ENCODE measurements at regions not wholly inside any gene's neighbourhood (a gene's known extent, or its start where the extent isn't known, plus 50 kb on each side); places are given as distances from the start of the nearest gene placed in this dataset.

GRCh38 chr3:70519026-70519425, 206.6 kb upstream of the MDFIC2 start:
- Histone ChIP-seq H4K20me1 (ENCODE audit: insufficient read depth) (no peaks in the 10 kb centered on the region), H3K4me1 (ENCODE audit: low read depth, poor library complexity, severe bottlenecking) (no peaks in the 10 kb centered on the region), H3K9ac (no peak overlapping the region), H3K4me3 (IDR thresholded peaks at IDR 0.05; ENCODE audit: insufficient read depth, low read depth, low read length) (no peak overlapping the region), H2AFZ (ENCODE audit: low read depth) (no peak overlapping the region), H3K4me2 (no peak overlapping the region), H3K27ac (no peak overlapping the region), H3K27me3 (ENCODE audit: insufficient read depth, low read depth) (no peaks in the 10 kb centered on the region), H3K79me2 (ENCODE audit: insufficient read depth, low read depth) (no peaks in the 10 kb centered on the region), H3K36me3 (ENCODE audit: insufficient read depth) (no peaks in the 10 kb centered on the region)
- TF ChIP-seq CTCF (conservative IDR thresholded peaks at IDR 0.05; ENCODE audit: low read depth, low read length): no peak

GRCh38 chr3:70518356-70518755, 205.9 kb upstream of the MDFIC2 start:
- no peak overlapping the region for H3K4me2 ChIP-seq
- H4K20me1 ChIP-seq (ENCODE audit: insufficient read depth): no peaks in the 10 kb centered on the region
- no peak overlapping the region for H3K9ac ChIP-seq
- H3K27me3 ChIP-seq (ENCODE audit: insufficient read depth, low read depth): no peaks in the 10 kb centered on the region
- H3K79me2 ChIP-seq (ENCODE audit: insufficient read depth, low read depth): no peaks in the 10 kb centered on the region
- TF ChIP-seq CTCF (conservative IDR thresholded peaks at IDR 0.05; ENCODE audit: low read depth, low read length): no peak
- no peak overlapping the region for H2AFZ ChIP-seq (ENCODE audit: low read depth)
- no peak overlapping the region for H3K27ac ChIP-seq
- no peaks in the 10 kb centered on the region for H3K4me1 ChIP-seq (ENCODE audit: low read depth, poor library complexity, severe bottlenecking)
- no peak overlapping the region for H3K4me3 ChIP-seq (IDR thresholded peaks at IDR 0.05; ENCODE audit: insufficient read depth, low read depth, low read length)
- H3K36me3 ChIP-seq (ENCODE audit: insufficient read depth): no peaks in the 10 kb centered on the region

- H3K27ac ChIP-seq: no peak overlapping the region
- H3K4me3 ChIP-seq (IDR thresholded peaks at IDR 0.05; ENCODE audit: insufficient read depth, low read depth, low read length): no peak overlapping the region
- H3K36me3 ChIP-seq (ENCODE audit: insufficient read depth): no peaks in the 10 kb centered on the region
- H3K79me2 ChIP-seq (ENCODE audit: insufficient read depth, low read depth): no peaks in the 10 kb centered on the region
- H3K4me2 ChIP-seq: no peak overlapping the region
- TF ChIP-seq CTCF (conservative IDR thresholded peaks at IDR 0.05; ENCODE audit: low read depth, low read length): no peak
- no peaks in the 10 kb centered on the region for H4K20me1 ChIP-seq (ENCODE audit: insufficient read depth)
- no peaks in the 10 kb centered on the region for H3K27me3 ChIP-seq (ENCODE audit: insufficient read depth, low read depth)
- no peaks in the 10 kb centered on the region for H3K4me1 ChIP-seq (ENCODE audit: low read depth, poor library complexity, severe bottlenecking)
- H3K9ac ChIP-seq: no peak overlapping the region
- no peak overlapping the region for H2AFZ ChIP-seq (ENCODE audit: low read depth)
These were observed 204.9 kb upstream of the MDFIC2 start for GRCh38 chr3:70517124-70517890.

- Histone ChIP-seq H3K9ac (no peak overlapping the region), H3K27ac (no peak overlapping the region), H3K4me3 (IDR thresholded peaks at IDR 0.05; ENCODE audit: insufficient read depth, low read depth, low read length) (no peak overlapping the region), H2AFZ (ENCODE audit: low read depth) (no peak overlapping the region), H3K27me3 (ENCODE audit: insufficient read depth, low read depth) (no peaks in the 10 kb centered on the region), H3K79me2 (ENCODE audit: insufficient read depth, low read depth) (no peaks in the 10 kb centered on the region), H4K20me1 (ENCODE audit: insufficient read depth) (no peaks in the 10 kb centered on the region), H3K4me2 (no peak overlapping the region), H3K36me3 (ENCODE audit: insufficient read depth) (no peaks in the 10 kb centered on the region), H3K4me1 (ENCODE audit: low read depth, poor library complexity, severe bottlenecking) (no peaks in the 10 kb centered on the region)
- TF ChIP-seq CTCF (conservative IDR thresholded peaks at IDR 0.05; ENCODE audit: low read depth, low read length): no peak
These were observed 203.6 kb upstream of the MDFIC2 start for GRCh38 chr3:70516076-70516475.
